HG02970 (cell line): ENCODE measurements at regions not wholly inside any gene's neighbourhood (a gene's known extent, or its start where the extent isn't known, plus 50 kb on each side); places are given as distances from the start of the nearest gene placed in this dataset.
"Not testable (repeated sequence)": the region's sequence is repeated elsewhere in the genome, so short reads cannot be mapped to it uniquely, and the experiment has no call there.

Experiments
- ATAC-seq: cut with Tn5 transposase; IDR thresholded peaks from one replicate; pipeline ENCODE4 v1.9.1; 2021; ENCODE audit warnings: mild to moderate bottlenecking, moderate library complexity, moderate number of reproducible peaks; ENCODE audit not compliant: unreplicated experiment, low FRiP score

- ATAC-seq, result no peak
Measured at GRCh38 chr5:167096816-167097215, 1194.6 kb upstream of the WWC1 start.

GRCh38 chr5:167104351-167104750 lies 1187.1 kb upstream of the WWC1 start:
- ATAC-seq, result no peak

- no peak for ATAC-seq
Measured at GRCh38 chr5:167105941-167106340, 1185.5 kb upstream of the WWC1 start.

GRCh38 chr5:167107684-167108083 lies 1183.8 kb upstream of the WWC1 start:
- ATAC-seq, result no peak

GRCh38 chr5:167108266-167108665 lies 1183.2 kb upstream of the WWC1 start:
- ATAC-seq, result not testable (repeated sequence)

- ATAC-seq, result no peak
Measured at GRCh38 chr5:167112556-167112955, 1178.9 kb upstream of the WWC1 start.

GRCh38 chr5:167122267-167122666 lies 1169.2 kb upstream of the WWC1 start:
- no peak for ATAC-seq

GRCh38 chr5:167123126-167123525 lies 1168.3 kb upstream of the WWC1 start:
- ATAC-seq, result no peak

GRCh38 chr5:167128581-167128980 lies 1162.9 kb upstream of the WWC1 start:
- ATAC-seq, result no peak

GRCh38 chr5:167140548-167141291 lies 1150.7 kb upstream of the WWC1 start:
- no peak for ATAC-seq

GRCh38 chr5:167143716-167144115 lies 1147.7 kb upstream of the WWC1 start:
- no peak for ATAC-seq

GRCh38 chr5:167145841-167146240 lies 1145.6 kb upstream of the WWC1 start:
- no peak for ATAC-seq

- no peak for ATAC-seq
Measured at GRCh38 chr5:167147879-167148278, 1143.6 kb upstream of the WWC1 start.

- ATAC-seq, result no peak
Measured at GRCh38 chr5:167150661-167151060, 1140.8 kb upstream of the WWC1 start.

- ATAC-seq, result no peak
Measured at GRCh38 chr5:167152561-167152960, 1138.9 kb upstream of the WWC1 start.

GRCh38 chr5:167155387-167156005 lies 1135.9 kb upstream of the WWC1 start:
- ATAC-seq, result no peak

- no peak for ATAC-seq
Measured at GRCh38 chr5:167156446-167156845, 1135.0 kb upstream of the WWC1 start.

- ATAC-seq, result no peak
Measured at GRCh38 chr5:167158588-167158987, 1132.9 kb upstream of the WWC1 start.

GRCh38 chr5:167160388-167160787 lies 1131.1 kb upstream of the WWC1 start:
- ATAC-seq, result no peak

- ATAC-seq, result no peak
Measured at GRCh38 chr5:167166696-167167095, 1124.7 kb upstream of the WWC1 start.

- no peak for ATAC-seq
Measured at GRCh38 chr5:167167191-167167795, 1124.2 kb upstream of the WWC1 start.

GRCh38 chr5:167168971-167169370 lies 1122.5 kb upstream of the WWC1 start:
- no peak for ATAC-seq
